SKM-1 treated with dmso at 0.1 percent for 144 hours (cell line): ENCODE measurements at regions not wholly inside any gene's neighbourhood (a gene's known extent, or its start where the extent isn't known, plus 50 kb on each side); places are given as distances from the start of the nearest gene placed in this dataset.
"Not testable (repeated sequence)": the region's sequence is repeated elsewhere in the genome, so short reads cannot be mapped to it uniquely, and the experiment has no call there.

Experiments used
- DNase-seq: peaks from one replicate; lab custom pipeline; 2025; ENCODE audit not compliant: unreplicated experiment; lab: John Stamatoyannopoulos, UW

GRCh38 chr7:119758254-119758653, 514.7 kb upstream of the KCND2 start:
- DNase-seq = no peak

- no peak for DNase-seq
Measured at GRCh38 chr7:119761776-119762175, 511.2 kb upstream of the KCND2 start.

GRCh38 chr7:119782286-119782685, 490.7 kb upstream of the KCND2 start:
- no peak for DNase-seq

- DNase-seq = no peak
Measured at GRCh38 chr7:119783799-119784198, 489.2 kb upstream of the KCND2 start.

GRCh38 chr7:119802147-119802546, 470.8 kb upstream of the KCND2 start:
- no peak for DNase-seq

GRCh38 chr7:119825091-119825655, 447.8 kb upstream of the KCND2 start:
- no peak for DNase-seq

GRCh38 chr7:119826547-119826946, 446.4 kb upstream of the KCND2 start:
- no peak for DNase-seq

- no peak for DNase-seq
Measured at GRCh38 chr7:119838444-119838843, 434.5 kb upstream of the KCND2 start.

GRCh38 chr7:119842337-119842736, 430.6 kb upstream of the KCND2 start:
- DNase-seq = no peak

- DNase-seq = no peak
Measured at GRCh38 chr7:119842786-119843185, 430.2 kb upstream of the KCND2 start.

GRCh38 chr7:119861385-119861784, 411.6 kb upstream of the KCND2 start:
- DNase-seq = no peak

GRCh38 chr7:119868387-119868786, 404.6 kb upstream of the KCND2 start:
- DNase-seq = no peak

- no peak for DNase-seq
Measured at GRCh38 chr7:119879835-119880234, 393.1 kb upstream of the KCND2 start.

GRCh38 chr7:119886007-119886406, 387.0 kb upstream of the KCND2 start:
- no peak for DNase-seq

- not testable (repeated sequence) for DNase-seq
Measured at GRCh38 chr7:119886525-119886924, 386.4 kb upstream of the KCND2 start.

- no peak for DNase-seq
Measured at GRCh38 chr7:119888251-119888650, 384.7 kb upstream of the KCND2 start.

- no peak for DNase-seq
Measured at GRCh38 chr7:119890631-119891030, 382.3 kb upstream of the KCND2 start.

- DNase-seq = no peak
Measured at GRCh38 chr7:119895320-119895719, 377.7 kb upstream of the KCND2 start.

GRCh38 chr7:119896386-119896785, 376.6 kb upstream of the KCND2 start:
- no peak for DNase-seq

- DNase-seq = no peak
Measured at GRCh38 chr7:119900996-119901672, 371.8 kb upstream of the KCND2 start.

GRCh38 chr7:119903085-119903484, 369.9 kb upstream of the KCND2 start:
- no peak for DNase-seq

GRCh38 chr7:119905495-119905894, 367.5 kb upstream of the KCND2 start:
- DNase-seq = no peak

- DNase-seq = no peak
Measured at GRCh38 chr7:119908948-119909347, 364.0 kb upstream of the KCND2 start.
